AG10803 (cell line): ENCODE measurements at regions not wholly inside any gene's neighbourhood (a gene's known extent, or its start where the extent isn't known, plus 50 kb on each side); places are given as distances from the start of the nearest gene placed in this dataset.

Source experiments
- DNase-seq: peaks from one replicate; pipeline ENCODE4 v3.0.0; 2010; ENCODE audit warnings: low read depth
- H3K4me3 ChIP-seq: 2 replicates; pipeline ENCODE4 v1.5.1; 2011; ENCODE audit warnings: mild to moderate bottlenecking, low read length, control low read depth
- CTCF ChIP-seq: conservative IDR thresholded peaks from 2 replicates; pipeline ENCODE4 v1.5.1; 2011; ENCODE audit warnings: mild to moderate bottlenecking, low read length, control low read depth, inconsistent platforms

GRCh38 chr14:54040846-54041245, 84.2 kb upstream of the BMP4 start:
- H3K4me3 ChIP-seq: no peak overlapping the region
- TF ChIP-seq CTCF: no peak
- no peak for DNase-seq

- DNase-seq: no peak
- H3K4me3 ChIP-seq: no peak overlapping the region
- TF ChIP-seq CTCF: no peak
Measured at GRCh38 chr14:54046250-54046649, 89.6 kb upstream of the BMP4 start.

GRCh38 chr14:54047645-54048308, 91.2 kb upstream of the BMP4 start:
- H3K4me3 ChIP-seq: no peak overlapping the region
- DNase-seq: no peak
- no peak for TF ChIP-seq CTCF

- H3K4me3 ChIP-seq: no peak overlapping the region
- TF ChIP-seq CTCF: no peak
- no peak for DNase-seq
Measured at GRCh38 chr14:54048311-54048710, 91.7 kb upstream of the BMP4 start.

GRCh38 chr14:54048736-54049135, 92.1 kb upstream of the BMP4 start:
- DNase-seq: no peak
- no peak overlapping the region for H3K4me3 ChIP-seq
- TF ChIP-seq CTCF: no peak

GRCh38 chr14:54050759-54051158, 94.1 kb upstream of the BMP4 start:
- TF ChIP-seq CTCF: no peak
- no peak for DNase-seq
- H3K4me3 ChIP-seq: no peak overlapping the region

GRCh38 chr14:54052696-54053385, 96.2 kb upstream of the BMP4 start:
- no peak for DNase-seq
- no peak for TF ChIP-seq CTCF
- H3K4me3 ChIP-seq: no peak overlapping the region
